ENCODE measurements at regions not wholly inside any gene's neighbourhood (a gene's known extent, or its start where the extent isn't known, plus 50 kb on each side); places are given as distances from the start of the nearest gene placed in this dataset.

DNA sequence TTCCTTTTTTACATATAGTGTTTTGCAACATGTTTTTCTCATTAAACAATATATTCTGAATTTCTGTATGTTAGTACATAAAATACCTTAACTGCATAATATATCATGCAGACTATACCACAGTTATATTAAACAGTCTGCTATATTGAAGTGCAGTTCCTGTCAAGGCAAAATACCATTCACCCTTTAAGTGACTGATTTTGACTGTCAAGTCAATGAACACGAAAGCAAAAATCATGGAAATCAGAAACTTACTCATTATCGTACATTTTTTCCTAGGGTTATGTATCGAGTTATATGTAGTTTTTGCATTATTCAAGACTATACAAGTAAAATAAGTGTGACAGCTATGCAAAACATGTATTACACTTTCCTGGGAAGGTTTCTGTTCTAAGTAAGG is 361.6 kb upstream of the MAP2 start:
- no peak for DNase-seq
- Histone ChIP-seq H3K36me3 (no peaks in the 10 kb centered on the region), H3K27ac (no peak overlapping the region), H3K9me3 (no peaks in the 10 kb centered on the region), H3K4me3 (no peak overlapping the region), H3K27me3 (ENCODE audit: low read depth) (no peaks in the 10 kb centered on the region), H3K4me1 (no peaks in the 10 kb centered on the region)
- intact Hi-C loops (cut with DNase I) = no loop called here
- TF ChIP-seq, protein P1, sequence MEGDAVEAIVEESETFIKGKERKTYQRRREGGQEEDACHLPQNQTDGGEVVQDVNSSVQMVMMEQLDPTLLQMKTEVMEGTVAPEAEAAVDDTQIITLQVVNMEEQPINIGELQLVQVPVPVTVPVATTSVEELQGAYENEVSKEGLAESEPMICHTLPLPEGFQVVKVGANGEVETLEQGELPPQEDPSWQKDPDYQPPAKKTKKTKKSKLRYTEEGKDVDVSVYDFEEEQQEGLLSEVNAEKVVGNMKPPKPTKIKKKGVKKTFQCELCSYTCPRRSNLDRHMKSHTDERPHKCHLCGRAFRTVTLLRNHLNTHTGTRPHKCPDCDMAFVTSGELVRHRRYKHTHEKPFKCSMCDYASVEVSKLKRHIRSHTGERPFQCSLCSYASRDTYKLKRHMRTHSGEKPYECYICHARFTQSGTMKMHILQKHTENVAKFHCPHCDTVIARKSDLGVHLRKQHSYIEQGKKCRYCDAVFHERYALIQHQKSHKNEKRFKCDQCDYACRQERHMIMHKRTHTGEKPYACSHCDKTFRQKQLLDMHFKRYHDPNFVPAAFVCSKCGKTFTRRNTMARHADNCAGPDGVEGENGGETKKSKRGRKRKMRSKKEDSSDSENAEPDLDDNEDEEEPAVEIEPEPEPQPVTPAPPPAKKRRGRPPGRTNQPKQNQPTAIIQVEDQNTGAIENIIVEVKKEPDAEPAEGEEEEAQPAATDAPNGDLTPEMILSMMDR (IDR thresholded peaks at IDR 0.05) = no peak
- no peak for ATAC-seq

DNA sequence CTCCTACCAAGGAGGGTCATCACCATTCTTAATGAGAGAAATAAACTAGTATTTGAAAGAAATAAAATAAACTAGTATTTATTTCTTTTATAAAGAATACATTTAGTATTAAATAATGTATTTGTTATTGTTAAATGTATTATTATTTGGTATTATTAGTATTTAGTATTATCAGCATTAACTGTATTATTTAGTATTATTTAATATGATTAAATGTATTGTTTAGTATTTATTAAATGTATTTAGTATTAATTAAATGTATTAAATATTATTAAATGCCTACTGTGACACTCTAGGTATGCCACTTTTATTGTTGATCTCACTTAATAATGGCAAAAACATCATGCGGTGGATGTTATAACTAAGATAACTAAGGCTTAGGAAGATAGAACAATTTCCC is 353.6 kb upstream of the MAP2 start:
- TF ChIP-seq, protein P1 (IDR thresholded peaks at IDR 0.05) = no peak

DNA sequence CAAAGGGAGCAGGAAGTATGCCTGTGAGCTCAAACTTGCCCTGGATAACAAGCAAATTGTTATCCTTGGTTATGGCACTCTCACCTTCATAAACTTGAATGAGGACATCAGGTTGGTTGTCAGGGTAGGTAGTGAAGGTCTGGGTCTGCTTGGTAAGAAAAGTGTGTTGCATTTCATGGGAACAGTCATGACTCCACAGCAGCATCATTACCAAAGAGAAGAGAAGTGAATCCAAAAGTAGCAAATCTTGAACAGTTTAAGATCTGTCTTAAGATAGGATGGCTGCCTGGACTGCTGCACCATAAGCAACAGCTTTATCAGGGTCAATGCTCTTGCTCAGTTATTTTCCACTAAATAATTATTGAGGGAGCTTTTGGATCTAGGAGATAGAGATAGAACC is 350.7 kb upstream of the MAP2 start:
- ATAC-seq = no peak
- no peaks in the 10 kb centered on the region for H3K4me1 ChIP-seq
- TF ChIP-seq, protein P1 (IDR thresholded peaks at IDR 0.05) = no peak
- H3K9me3 ChIP-seq = no peaks in the 10 kb centered on the region
- no peaks in the 10 kb centered on the region for H3K27me3 ChIP-seq (ENCODE audit: low read depth)
- H3K4me3 ChIP-seq = no peak overlapping the region
- H3K36me3 ChIP-seq = no peaks in the 10 kb centered on the region
- intact Hi-C loops (cut with DNase I) = no loop called here
- no peak overlapping the region for H3K27ac ChIP-seq
- no peak for DNase-seq

More for the DNA sequence above, 353.6 kb upstream of the MAP2 start:
- ATAC-seq = no peak
- Histone ChIP-seq H3K9me3 (no peaks in the 10 kb centered on the region), H3K27ac (no peak overlapping the region), H3K36me3 (no peaks in the 10 kb centered on the region), H3K4me1 (no peaks in the 10 kb centered on the region), H3K4me3 (no peak overlapping the region), H3K27me3 (ENCODE audit: low read depth) (no peaks in the 10 kb centered on the region)
- intact Hi-C loops (cut with DNase I) = no loop called here
- no peak for DNase-seq

DNA sequence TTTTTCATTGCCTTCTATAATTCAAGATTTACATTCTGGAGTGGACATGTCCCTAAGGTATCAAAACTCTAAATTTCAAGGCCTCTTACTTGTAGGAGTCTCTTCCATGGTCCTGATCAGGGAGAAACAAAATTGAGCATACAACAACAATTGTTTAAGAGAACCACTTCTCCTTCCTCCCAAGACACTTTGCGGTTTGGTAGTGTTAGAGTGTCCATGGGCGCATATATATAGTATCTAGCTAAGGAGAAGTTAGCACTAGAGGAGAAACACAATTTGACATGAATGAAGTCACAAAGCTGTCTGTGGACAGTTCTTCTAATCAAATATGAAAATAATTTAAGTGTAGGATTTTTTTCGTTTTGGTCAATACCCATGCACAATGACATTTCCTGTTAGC is 349.1 kb upstream of the MAP2 start:
- TF ChIP-seq, protein P1 (IDR thresholded peaks at IDR 0.05) = no peak
- Histone ChIP-seq H3K9me3 (no peaks in the 10 kb centered on the region), H3K4me3 (no peak overlapping the region), H3K36me3 (no peaks in the 10 kb centered on the region), H3K27me3 (ENCODE audit: low read depth) (no peaks in the 10 kb centered on the region), H3K27ac (no peak overlapping the region), H3K4me1 (no peaks in the 10 kb centered on the region)
- intact Hi-C loops (cut with DNase I) = no loop called here
- ATAC-seq (no peak), DNase-seq (no peak)

DNA sequence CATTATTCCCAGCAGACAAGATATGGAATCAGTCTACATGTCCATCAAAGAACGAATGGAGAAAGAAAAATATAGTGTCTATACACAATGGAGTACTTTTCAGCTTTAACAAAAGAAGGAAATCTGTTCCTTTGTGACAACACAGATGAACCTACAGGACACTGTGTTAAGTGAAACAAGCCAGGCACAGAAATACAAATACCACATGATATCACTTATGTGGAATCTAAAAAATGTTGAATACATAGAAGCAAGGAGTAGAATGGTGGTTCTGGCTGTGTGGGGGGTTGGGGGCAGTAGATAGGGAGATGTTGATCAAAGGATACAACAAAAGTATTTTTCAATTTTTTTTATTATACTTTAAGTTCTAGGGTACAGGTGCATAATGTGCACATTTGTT is 347.7 kb upstream of the MAP2 start:
- Histone ChIP-seq H3K4me3 (no peak overlapping the region), H3K27ac (no peak overlapping the region), H3K27me3 (ENCODE audit: low read depth) (no peaks in the 10 kb centered on the region), H3K4me1 (no peaks in the 10 kb centered on the region), H3K9me3 (no peaks in the 10 kb centered on the region), H3K36me3 (no peaks in the 10 kb centered on the region)
- TF ChIP-seq, protein P1 (IDR thresholded peaks at IDR 0.05) = no peak
- intact Hi-C loops (cut with DNase I) = no loop called here
- DNase-seq (no peak), ATAC-seq (no peak)

DNA sequence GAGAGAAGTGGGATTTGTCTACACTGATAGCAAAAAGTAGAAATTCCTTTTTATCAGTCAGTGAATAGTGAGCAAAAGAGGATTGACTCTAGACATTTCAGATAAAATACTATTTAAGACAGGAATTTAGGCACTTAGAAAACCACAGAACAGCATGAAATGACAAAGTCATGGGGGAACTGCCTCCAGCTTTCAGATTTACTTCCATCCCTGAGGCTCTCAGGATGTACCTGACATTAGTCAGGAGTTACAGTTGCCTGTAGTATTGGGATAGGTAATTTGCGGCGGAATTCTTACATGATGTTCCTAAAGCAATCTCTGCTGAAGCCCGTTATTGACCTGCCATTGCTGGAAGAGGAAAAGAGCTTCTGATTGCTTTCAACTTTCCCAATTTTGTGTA is 337.1 kb upstream of the MAP2 start:
- intact Hi-C loops (cut with DNase I) = no loop called here
- H3K27ac ChIP-seq = no peak overlapping the region
- H3K36me3 ChIP-seq = no peaks in the 10 kb centered on the region
- TF ChIP-seq, protein P1 (IDR thresholded peaks at IDR 0.05) = no peak
- no peak for DNase-seq
- no peak for ATAC-seq
- no peaks in the 10 kb centered on the region for H3K27me3 ChIP-seq (ENCODE audit: low read depth)
- no peaks in the 10 kb centered on the region for H3K9me3 ChIP-seq
- no peak overlapping the region for H3K4me3 ChIP-seq
- H3K4me1 ChIP-seq = no peaks in the 10 kb centered on the region
